Esophagus squamous epithelium (tissue), 4 donors: ENCODE measurements at regions not wholly inside any gene's neighbourhood (a gene's known extent, or its start where the extent isn't known, plus 50 kb on each side); places are given as distances from the start of the nearest gene placed in this dataset.

ENCODE experiments used
- POLR2A ChIP-seq, 4 donors: fragments of 450-650 bp; IDR thresholded peaks; one replicate each; pipeline ENCODE4 v1.6.1; 2017; ENCODE audit warnings: antibody characterized with exemption in 4 of 4, mild to moderate bottlenecking in 4 of 4, moderate library complexity in 3 of 4
- TF ChIP-seq, protein P1 (sequence below), 6 experiments: fragments of 450-650 bp in 4 of 6; fragments of 200-600 bp in 2 of 6; sonication (generic) in 2 of 6; IDR thresholded peaks; one replicate each; pipeline ENCODE4 v1.5.1; 2016 to 2019; ENCODE audit warnings: antibody characterized with exemption in 6 of 6, mild to moderate bottlenecking in 4 of 6, moderate library complexity in 4 of 6

DNA sequence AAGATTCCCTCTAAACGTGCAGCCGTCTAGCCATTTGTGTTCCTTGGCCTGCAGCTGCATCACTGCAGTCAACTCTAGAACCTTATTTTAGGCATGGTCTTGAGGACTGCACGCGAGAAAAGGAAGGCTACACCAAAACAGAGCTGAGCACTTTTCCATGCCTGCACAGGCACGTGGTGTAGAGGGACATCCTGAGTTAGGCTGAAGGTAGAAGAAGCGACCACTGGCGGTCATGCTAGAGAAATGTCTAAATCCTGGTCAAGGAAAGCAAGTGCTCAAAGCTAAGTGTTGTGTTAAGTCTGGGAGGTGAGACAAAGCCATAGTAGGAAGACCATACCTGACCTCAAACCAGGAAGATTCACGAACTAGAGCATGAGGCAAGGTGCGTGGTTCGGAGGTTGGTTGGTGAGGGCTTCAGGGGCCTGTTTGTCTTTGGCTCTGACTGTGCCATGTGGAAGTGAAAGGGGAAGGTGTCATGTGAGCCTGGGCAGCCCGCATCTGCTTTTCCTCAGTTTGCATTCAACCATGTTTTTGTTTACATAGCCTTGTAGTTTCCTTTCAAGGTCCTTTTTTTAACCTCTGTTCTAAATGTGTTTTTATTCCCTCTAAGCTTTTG is 203.8 kb downstream of the AASDH start:
- TF ChIP-seq POLR2A (IDR thresholded peaks at IDR 0.05) = no peak
- TF ChIP-seq, protein P1, sequence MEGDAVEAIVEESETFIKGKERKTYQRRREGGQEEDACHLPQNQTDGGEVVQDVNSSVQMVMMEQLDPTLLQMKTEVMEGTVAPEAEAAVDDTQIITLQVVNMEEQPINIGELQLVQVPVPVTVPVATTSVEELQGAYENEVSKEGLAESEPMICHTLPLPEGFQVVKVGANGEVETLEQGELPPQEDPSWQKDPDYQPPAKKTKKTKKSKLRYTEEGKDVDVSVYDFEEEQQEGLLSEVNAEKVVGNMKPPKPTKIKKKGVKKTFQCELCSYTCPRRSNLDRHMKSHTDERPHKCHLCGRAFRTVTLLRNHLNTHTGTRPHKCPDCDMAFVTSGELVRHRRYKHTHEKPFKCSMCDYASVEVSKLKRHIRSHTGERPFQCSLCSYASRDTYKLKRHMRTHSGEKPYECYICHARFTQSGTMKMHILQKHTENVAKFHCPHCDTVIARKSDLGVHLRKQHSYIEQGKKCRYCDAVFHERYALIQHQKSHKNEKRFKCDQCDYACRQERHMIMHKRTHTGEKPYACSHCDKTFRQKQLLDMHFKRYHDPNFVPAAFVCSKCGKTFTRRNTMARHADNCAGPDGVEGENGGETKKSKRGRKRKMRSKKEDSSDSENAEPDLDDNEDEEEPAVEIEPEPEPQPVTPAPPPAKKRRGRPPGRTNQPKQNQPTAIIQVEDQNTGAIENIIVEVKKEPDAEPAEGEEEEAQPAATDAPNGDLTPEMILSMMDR (IDR thresholded peaks at IDR 0.05) = no peak
